Ovary (tissue), 3 donors: ENCODE measurements at regions not wholly inside any gene's neighbourhood (a gene's known extent, or its start where the extent isn't known, plus 50 kb on each side); places are given as distances from the start of the nearest gene placed in this dataset.

Source experiments
- CTCF ChIP-seq, 3 donors: fragments of 450-650 bp in 2 of 3; fragments of 200-600 bp in 1 of 3; IDR thresholded peaks; one replicate each; pipeline versions ENCODE4 v1.5.1 to v1.8.0; 2016 to 2022; ENCODE audit warnings: antibody characterized with exemption in 3 of 3, mild to moderate bottlenecking in 1 of 3
- POLR2A ChIP-seq: fragments of 450-650 bp; IDR thresholded peaks from one replicate; pipeline ENCODE4 v1.6.1; 2017; ENCODE audit warnings: antibody characterized with exemption, mild to moderate bottlenecking, moderate library complexity
- donor health status: DM: no; HTN: no; CAD: no.

GRCh38 chr1:21352586-21352985 is 62.3 kb upstream of the ECE1 start:
- TF ChIP-seq CTCF (IDR thresholded peaks at IDR 0.05) (no peak), POLR2A (no peak)
